Mesenchymal stem cell (in vitro differentiated cells and primary cell): ENCODE measurements at regions not wholly inside any gene's neighbourhood (a gene's known extent, or its start where the extent isn't known, plus 50 kb on each side); places are given as distances from the start of the nearest gene placed in this dataset.

Experiments used
- DNase-seq: peaks from one replicate; pipeline ENCODE4 v3.0.0-alpha.2; 2013
- H2AFZ ChIP-seq: one replicate; pipeline ENCODE4 v1.6.1; 2013; ENCODE audit warnings: low read depth, mild to moderate bottlenecking, control low read depth, inconsistent platforms, low read length, moderate library complexity
- H2AK5ac ChIP-seq: 2 replicates; pipeline ENCODE4 v1.6.1; 2013; ENCODE audit warnings: low read length, moderate library complexity, mild to moderate bottlenecking, inconsistent platforms; ENCODE audit not compliant: severe bottlenecking
- H2BK120ac ChIP-seq: one replicate; pipeline ENCODE4 v1.6.1; 2013; ENCODE audit warnings: low read depth, mild to moderate bottlenecking, inconsistent platforms, low read length, moderate library complexity
- H2BK12ac ChIP-seq, 2 experiments: one replicate each; pipeline ENCODE4 v1.6.1; 2013; ENCODE audit warnings: inconsistent platforms in 2 of 2, low read length in 2 of 2, mild to moderate bottlenecking in 2 of 2, moderate library complexity in 2 of 2, control low read depth in 1 of 2
- H2BK15ac ChIP-seq: one replicate; pipeline ENCODE4 v1.6.1; 2013; ENCODE audit warnings: mild to moderate bottlenecking, low read depth, inconsistent platforms; ENCODE audit not compliant: poor library complexity, severe bottlenecking
- H2BK5ac ChIP-seq: 2 replicates; pipeline ENCODE4 v1.6.1; 2013; ENCODE audit warnings: low read depth, mild to moderate bottlenecking, low read length, control low read depth, inconsistent platforms; ENCODE audit not compliant: poor library complexity, severe bottlenecking
- H3K14ac ChIP-seq, 2 experiments: one replicate each; pipeline ENCODE4 v1.6.1; 2013; ENCODE audit warnings: inconsistent platforms in 2 of 2, low read length in 2 of 2, control low read depth in 1 of 2, mild to moderate bottlenecking in 1 of 2, moderate library complexity in 1 of 2
- H3K18ac ChIP-seq, 2 experiments: one replicate each; pipeline ENCODE4 v1.6.1; 2013; ENCODE audit warnings: inconsistent platforms in 2 of 2, low read length in 2 of 2, control low read depth in 1 of 2, low read depth in 1 of 2, mild to moderate bottlenecking in 1 of 2
- H3K23ac ChIP-seq, 2 experiments: one replicate each; pipeline ENCODE4 v1.6.1; 2013; ENCODE audit warnings: inconsistent platforms in 2 of 2, low read length in 2 of 2, mild to moderate bottlenecking in 2 of 2, moderate library complexity in 2 of 2, control low read depth in 1 of 2
- H3K27ac ChIP-seq: 2 replicates; pipeline ENCODE4 v1.5.1; 2013; ENCODE audit warnings: mild to moderate bottlenecking, moderate library complexity, low read length, control low read depth, inconsistent platforms; ENCODE audit not compliant: poor library complexity, severe bottlenecking
- H3K27me3 ChIP-seq, 2 experiments: 2 replicates each; pipeline versions ENCODE4 v1.6.1 to v1.7.0; 2013; ENCODE audit warnings: low read length in 2 of 2, mild to moderate bottlenecking in 2 of 2, moderate library complexity in 2 of 2, control low read depth in 1 of 2, inconsistent platforms in 1 of 2; ENCODE audit not compliant: control insufficient read depth in 1 of 2, insufficient read depth in 1 of 2
- H3K36me3 ChIP-seq, 2 experiments: 2 replicates each; pipeline versions ENCODE4 v1.6.1 to v1.7.0; 2013; ENCODE audit warnings: low read length in 2 of 2, control low read depth in 1 of 2, inconsistent platforms in 1 of 2, low read depth in 1 of 2, mild to moderate bottlenecking in 1 of 2; ENCODE audit not compliant: insufficient read depth in 2 of 2, control insufficient read depth in 1 of 2
- H3K4ac ChIP-seq, 2 experiments: one replicate each; pipeline ENCODE4 v1.6.1; 2013; ENCODE audit warnings: inconsistent platforms in 2 of 2, low read length in 2 of 2, mild to moderate bottlenecking in 2 of 2, moderate library complexity in 2 of 2, control low read depth in 1 of 2, low read depth in 1 of 2
- H3K4me1 ChIP-seq: 2 replicates; pipeline ENCODE4 v1.6.1; 2013; ENCODE audit warnings: low read depth, low read length, control low read depth; ENCODE audit not compliant: control insufficient read depth, insufficient read depth
- H3K4me2 ChIP-seq: 2 replicates; pipeline ENCODE4 v1.6.1; 2013; ENCODE audit warnings: low read length, mild to moderate bottlenecking, inconsistent platforms; ENCODE audit not compliant: poor library complexity, severe bottlenecking
- H3K4me3 ChIP-seq, 2 experiments: 2 replicates each; pipeline versions ENCODE4 v1.5.1 to v1.7.0; 2013; ENCODE audit warnings: low read length in 2 of 2, mild to moderate bottlenecking in 2 of 2, control low read depth in 1 of 2, low read depth in 1 of 2; ENCODE audit not compliant: insufficient read depth in 1 of 2
- H3K79me1 ChIP-seq: replicated peaks from 2 replicates; pipeline ENCODE4 v1.6.1; 2013; ENCODE audit warnings: mild to moderate bottlenecking, control low read depth, low read length, inconsistent platforms; ENCODE audit not compliant: poor library complexity, severe bottlenecking
- H3K9ac ChIP-seq: 2 replicates; pipeline ENCODE4 v1.7.0; 2013; ENCODE audit warnings: mild to moderate bottlenecking, low read length, moderate library complexity
- H3K9me3 ChIP-seq: 2 replicates; pipeline ENCODE4 v1.7.0; 2013; ENCODE audit warnings: mild to moderate bottlenecking, low read length; ENCODE audit not compliant: control insufficient read depth
- H4K8ac ChIP-seq: one replicate; pipeline ENCODE4 v1.6.1; 2013; ENCODE audit warnings: inconsistent platforms, mild to moderate bottlenecking, low read length, moderate library complexity
- H4K91ac ChIP-seq: one replicate; pipeline ENCODE4 v1.6.1; 2013; ENCODE audit warnings: mild to moderate bottlenecking, low read length, inconsistent platforms
- WGBS: methylation state at CpG from one replicate; pipeline ENCODE4 v1.1.7; 2013; ENCODE audit warnings: mixed read lengths; 5-methylcytosine and 5-hydroxymethylcytosine counted together

- Histone ChIP-seq H3K79me1 (no peaks in the 10 kb centered on the region), H2BK5ac (no peak overlapping the region), H2BK12ac (no peak overlapping the region), H3K4me1 (no peaks in the 10 kb centered on the region), H3K9me3 (peaks cover 5% of the 10 kb centered on the region), H4K8ac (no peak overlapping the region), H3K36me3 (no peaks in the 10 kb centered on the region), H3K27me3 (no peaks in the 10 kb centered on the region), H3K14ac (no peak overlapping the region), H3K27ac (no peak overlapping the region), H2AFZ (no peak overlapping the region), H3K9ac (no peak overlapping the region), H3K4ac (no peak overlapping the region), H2BK120ac (no peak overlapping the region), H2AK5ac (no peak overlapping the region), H3K18ac (no peak overlapping the region), H4K91ac (no peak overlapping the region), H3K23ac (no peak overlapping the region), H3K4me2 (no peak overlapping the region), H2BK15ac (no peak overlapping the region), H3K4me3 (no peak overlapping the region)
- DNase-seq, result no peak
Observed at GRCh38 chr12:85662207-85662602, 174.0 kb downstream of the RASSF9 start.

GRCh38 chr12:85663631-85664030 is 172.6 kb downstream of the RASSF9 start:
- H3K27ac ChIP-seq, result no peak overlapping the region
- no peak overlapping the region for H2BK5ac ChIP-seq
- no peak overlapping the region for H3K23ac ChIP-seq
- WGBS, result 95% methylated on average over 5 of the region's 5 CpGs
- H3K14ac ChIP-seq, result no peak overlapping the region
- H2BK120ac ChIP-seq, result no peak overlapping the region
- no peak overlapping the region for H3K9ac ChIP-seq
- H2AFZ ChIP-seq, result no peak overlapping the region
- H3K79me1 ChIP-seq, result no peaks in the 10 kb centered on the region
- no peak overlapping the region for H3K4ac ChIP-seq
- no peak for DNase-seq
- no peak overlapping the region for H3K18ac ChIP-seq
- H2AK5ac ChIP-seq, result no peak overlapping the region
- H3K36me3 ChIP-seq, result no peaks in the 10 kb centered on the region
- H3K9me3 ChIP-seq, result peaks cover 2% of the 10 kb centered on the region
- H4K8ac ChIP-seq, result no peak overlapping the region
- H4K91ac ChIP-seq, result no peak overlapping the region
- no peak overlapping the region for H3K4me3 ChIP-seq
- no peak overlapping the region for H3K4me2 ChIP-seq
- H3K27me3 ChIP-seq, result no peaks in the 10 kb centered on the region
- H3K4me1 ChIP-seq, result no peaks in the 10 kb centered on the region
- no peak overlapping the region for H2BK15ac ChIP-seq
- H2BK12ac ChIP-seq, result no peak overlapping the region

DNA sequence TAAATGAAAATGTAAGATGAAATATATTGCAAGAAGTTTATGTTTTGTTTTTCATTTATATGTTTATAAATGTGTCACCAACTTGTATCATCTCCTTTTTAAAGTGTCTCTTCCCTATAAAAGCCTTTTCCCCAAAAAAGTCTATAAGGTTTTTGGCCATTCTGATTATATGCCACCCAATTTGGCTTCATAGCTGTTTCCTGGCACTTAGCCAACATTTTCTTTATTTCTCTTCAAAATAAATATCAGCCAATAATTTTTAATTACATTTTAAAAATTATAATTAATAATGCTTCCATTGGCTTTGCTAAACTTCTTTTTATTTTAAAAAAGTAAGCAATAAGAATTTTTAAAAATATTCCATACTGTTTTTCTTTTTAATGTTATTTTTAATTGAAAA is 171.8 kb downstream of the RASSF9 start:
- H3K27me3 ChIP-seq, result no peaks in the 10 kb centered on the region
- no peak overlapping the region for H2BK120ac ChIP-seq
- no peaks in the 10 kb centered on the region for H3K4me1 ChIP-seq
- H4K8ac ChIP-seq, result no peak overlapping the region
- H2BK15ac ChIP-seq, result no peak overlapping the region
- no peak overlapping the region for H2BK12ac ChIP-seq
- no peak overlapping the region for H3K27ac ChIP-seq
- no peak overlapping the region for H4K91ac ChIP-seq
- no peak for DNase-seq
- no peak overlapping the region for H3K4ac ChIP-seq
- H3K79me1 ChIP-seq, result no peaks in the 10 kb centered on the region
- H3K36me3 ChIP-seq, result no peaks in the 10 kb centered on the region
- no peak overlapping the region for H3K14ac ChIP-seq
- no peak overlapping the region for H3K9ac ChIP-seq
- H3K4me3 ChIP-seq, result no peak overlapping the region
- no peak overlapping the region for H2AK5ac ChIP-seq
- no peak overlapping the region for H3K18ac ChIP-seq
- H3K9me3 ChIP-seq, result no peaks in the 10 kb centered on the region
- no peak overlapping the region for H3K4me2 ChIP-seq
- no peak overlapping the region for H2AFZ ChIP-seq
- H2BK5ac ChIP-seq, result no peak overlapping the region
- no peak overlapping the region for H3K23ac ChIP-seq

- Histone ChIP-seq H3K9me3 (no peaks in the 10 kb centered on the region), H3K14ac (no peak overlapping the region), H3K4me1 (no peaks in the 10 kb centered on the region), H3K79me1 (no peaks in the 10 kb centered on the region), H4K8ac (no peak overlapping the region), H3K23ac (no peak overlapping the region), H2BK12ac (no peak overlapping the region), H2AK5ac (no peak overlapping the region), H3K4me3 (no peak overlapping the region), H3K27me3 (no peaks in the 10 kb centered on the region), H4K91ac (no peak overlapping the region), H2AFZ (no peak overlapping the region), H3K4ac (no peak overlapping the region), H3K27ac (no peak overlapping the region), H2BK5ac (no peak overlapping the region), H2BK120ac (no peak overlapping the region), H3K4me2 (no peak overlapping the region), H2BK15ac (no peak overlapping the region), H3K36me3 (no peaks in the 10 kb centered on the region), H3K18ac (no peak overlapping the region), H3K9ac (no peak overlapping the region)
- no CpG with 5 or more reads among the region's 1 CpG for WGBS
- DNase-seq, result no peak
Observed at GRCh38 chr12:85669911-85670310, 166.3 kb downstream of the RASSF9 start.
